HEK293 (cell line): ENCODE measurements at regions not wholly inside any gene's neighbourhood (a gene's known extent, or its start where the extent isn't known, plus 50 kb on each side); places are given as distances from the start of the nearest gene placed in this dataset.

ENCODE experiments used
- CTCF ChIA-PET: fragments of 350-600 bp; formaldehyde crosslinking; extraction: SDS; loops from one replicate; lab custom pipeline; 2021; ENCODE audit warnings: antibody characterized with exemption; lab: Yijun Ruan, JAX
- POLR2A ChIA-PET: fragments of 300-600 bp; formaldehyde crosslinking; extraction: SDS; loops from one replicate; lab custom pipeline; 2020; ENCODE audit warnings: antibody characterized with exemption, inconsistent platforms; lab: Yijun Ruan, JAX
- H3K27ac ChIP-seq: fragments of 200-500 bp; sonication (Bioruptor generic); 2 replicates; pipeline ENCODE4 v1.5.1; 2014; ENCODE audit warnings: low read depth, low read length, control low read depth, inconsistent platforms; ENCODE audit errors: extremely low read depth
- H3K36me3 ChIP-seq, 2 experiments: fragments of 200-500 bp in 1 of 2; sonication (Bioruptor generic) in 1 of 2; 1 replicate in 1 of 2; 2 replicates in 1 of 2; pipeline ENCODE4 v1.5.1; 2014 to 2017; ENCODE audit warnings: inconsistent platforms in 2 of 2, low read length in 2 of 2; ENCODE audit not compliant: control insufficient read depth in 2 of 2, insufficient read depth in 1 of 2
- H3K4me1 ChIP-seq: fragments of 200-500 bp; sonication (Bioruptor generic); 2 replicates; pipeline ENCODE4 v1.5.1; 2014; ENCODE audit warnings: mild to moderate bottlenecking, low read length, inconsistent platforms; ENCODE audit not compliant: control insufficient read depth, insufficient read depth
- H3K4me3 ChIP-seq: 2 replicates; pipeline ENCODE4 v1.5.1; 2011; ENCODE audit warnings: low read depth, mild to moderate bottlenecking, control low read depth, low read length, moderate library complexity
- H3K9me3 ChIP-seq: fragments of 200-500 bp; sonication (Bioruptor generic); 2 replicates; pipeline ENCODE4 v1.5.1; 2014; ENCODE audit warnings: low read depth, low read length, inconsistent platforms; ENCODE audit not compliant: control insufficient read depth, insufficient read depth
- BCL11B ChIP-seq: fragments of 450-650 bp; formaldehyde crosslinking; IDR thresholded peaks from 2 replicates; pipeline ENCODE4 v1.5.1; 2016; ENCODE audit warnings: low read depth, missing biosample characterization, missing genetic modification characterization
- SALL2 ChIP-seq: fragments of 450-650 bp; formaldehyde crosslinking; IDR thresholded peaks from 2 replicates; pipeline ENCODE4 v1.5.0; 2017; ENCODE audit warnings: missing biosample characterization, mild to moderate bottlenecking, missing genetic modification characterization, borderline replicate concordance
- YY1 ChIP-seq: fragments of 450-650 bp; formaldehyde crosslinking; IDR thresholded peaks from 2 replicates; pipeline ENCODE4 v1.5.1; 2018; ENCODE audit warnings: missing biosample characterization, missing genetic modification characterization
- ZFHX2 ChIP-seq: fragments of 450-650 bp; formaldehyde crosslinking; conservative IDR thresholded peaks from 2 replicates; pipeline ENCODE4 v1.5.1; 2016; ENCODE audit warnings: missing biosample characterization, missing genetic modification characterization
- ZNF140 ChIP-seq: fragments of 450-650 bp; formaldehyde crosslinking; IDR thresholded peaks from 2 replicates; pipeline ENCODE4 v1.5.1; 2016; ENCODE audit warnings: missing biosample characterization, missing genetic modification characterization
- ZNF184 ChIP-seq: fragments of 450-650 bp; IDR thresholded peaks from 2 replicates; pipeline ENCODE4 v1.5.1; 2018; ENCODE audit warnings: missing biosample characterization, mild to moderate bottlenecking, missing genetic modification characterization
- ZNF19 ChIP-seq: fragments of 450-650 bp; formaldehyde crosslinking; IDR thresholded peaks from 2 replicates; pipeline ENCODE4; 2016; ENCODE audit warnings: missing biosample characterization, missing genetic modification characterization, low read depth
- ZNF24 ChIP-seq: fragments of 450-650 bp; formaldehyde crosslinking; IDR thresholded peaks from 2 replicates; pipeline ENCODE4 v1.5.1; 2016; ENCODE audit warnings: missing biosample characterization, missing genetic modification characterization
- ZNF266 ChIP-seq: fragments of 450-650 bp; formaldehyde crosslinking; IDR thresholded peaks from 2 replicates; pipeline ENCODE4 v1.5.1; 2016; ENCODE audit warnings: missing biosample characterization, missing genetic modification characterization, low read depth
- ZNF280C ChIP-seq: fragments of 450-650 bp; formaldehyde crosslinking; IDR thresholded peaks from 2 replicates; pipeline ENCODE4 v1.5.1; 2016; ENCODE audit warnings: missing biosample characterization, missing genetic modification characterization
- ZNF518A ChIP-seq: fragments of 450-650 bp; formaldehyde crosslinking; conservative IDR thresholded peaks from 2 replicates; pipeline ENCODE4 v1.5.1; 2016; ENCODE audit warnings: low read depth, missing biosample characterization, missing genetic modification characterization
- ZNF555 ChIP-seq: fragments of 450-650 bp; formaldehyde crosslinking; conservative IDR thresholded peaks from 2 replicates; pipeline ENCODE4 v1.5.1; 2017; ENCODE audit warnings: missing biosample characterization, mild to moderate bottlenecking, missing genetic modification characterization, inconsistent platforms
- ZNF600 ChIP-seq: fragments of 450-650 bp; formaldehyde crosslinking; IDR thresholded peaks from 2 replicates; pipeline ENCODE4 v1.5.1; 2016; ENCODE audit warnings: missing biosample characterization, missing genetic modification characterization
- ZNF677 ChIP-seq: fragments of 450-650 bp; IDR thresholded peaks from 2 replicates; pipeline ENCODE4 v1.5.0; 2018; ENCODE audit warnings: missing biosample characterization, mild to moderate bottlenecking, missing genetic modification characterization, moderate library complexity
- ZNF707 ChIP-seq: fragments of 450-650 bp; formaldehyde crosslinking; IDR thresholded peaks from 2 replicates; pipeline ENCODE4 v1.5.1; 2016; ENCODE audit warnings: missing biosample characterization, missing genetic modification characterization
- ZNF785 ChIP-seq: fragments of 450-650 bp; formaldehyde crosslinking; IDR thresholded peaks from 2 replicates; pipeline ENCODE4 v1.5.1; 2016; ENCODE audit warnings: missing biosample characterization, missing genetic modification characterization
- ZNF830 ChIP-seq: fragments of 450-650 bp; IDR thresholded peaks from 2 replicates; pipeline ENCODE4 v1.5.0; 2018; ENCODE audit warnings: missing biosample characterization, missing genetic modification characterization, low read depth, mild to moderate bottlenecking, moderate library complexity

GRCh38 chr9:71589612-71590011 lies 178.7 kb downstream of the CEMIP2 start:
- H3K4me3 ChIP-seq = no peak overlapping the region
- H3K9me3 ChIP-seq = no peaks in the 10 kb centered on the region
- POLR2A ChIA-PET = no interaction called here
- H3K4me1 ChIP-seq = no peaks in the 10 kb centered on the region
- CTCF ChIA-PET = no interaction called here
- H3K27ac ChIP-seq = no peak overlapping the region
- H3K36me3 ChIP-seq = no peaks in the 10 kb centered on the region
- TF ChIP-seq ZNF555 (tag by site-specific recombination) = no peak

GRCh38 chr9:71587576-71588362 lies 180.5 kb downstream of the CEMIP2 start:
- ChIA-PET CTCF (interaction anchor here (0.6 to 0.9 kb wide), 3 partner anchors 8 to 230 kb away, joined by 3 to 5 read pairs (median 3); no protein-coding TSS in a partner anchor), POLR2A (no interaction called here)
- no peaks in the 10 kb centered on the region for H3K36me3 ChIP-seq
- no peak for TF ChIP-seq ZNF19 (tag by site-specific recombination)
- no peak for TF ChIP-seq ZNF280C (tag by site-specific recombination)
- TF ChIP-seq ZNF266 = no peak
- no peak for TF ChIP-seq ZNF830
- H3K9me3 ChIP-seq = no peaks in the 10 kb centered on the region
- H3K4me1 ChIP-seq = no peaks in the 10 kb centered on the region
- H3K27ac ChIP-seq = no peak overlapping the region
- H3K4me3 ChIP-seq = no peak overlapping the region

- Histone ChIP-seq H3K27ac (no peak overlapping the region), H3K4me1 (no peaks in the 10 kb centered on the region), H3K36me3 (no peaks in the 10 kb centered on the region), H3K4me3 (no peak overlapping the region)
- CTCF ChIA-PET = no interaction called here
- POLR2A ChIA-PET = no interaction called here
- no peak for TF ChIP-seq BCL11B (tag by site-specific recombination)
- TF ChIP-seq ZNF677 (tag by site-specific recombination) = no peak
- TF ChIP-seq ZNF707 (tag by site-specific recombination) = no peak
- no peak for TF ChIP-seq SALL2
- TF ChIP-seq, all 188 proteins: peak for 0
- H3K9me3 ChIP-seq = no peaks in the 10 kb centered on the region
Measured at GRCh38 chr9:71583792-71584191, 184.5 kb downstream of the CEMIP2 start.

GRCh38 chr9:71582347-71582746 lies 186.0 kb downstream of the CEMIP2 start:
- Histone ChIP-seq H3K36me3 (no peaks in the 10 kb centered on the region), H3K4me3 (no peak overlapping the region), H3K27ac (no peak overlapping the region), H3K9me3 (no peaks in the 10 kb centered on the region), H3K4me1 (no peaks in the 10 kb centered on the region)
- POLR2A ChIA-PET = no interaction called here
- CTCF ChIA-PET = interaction anchor here (0.5 kb wide), 1 partner anchor 963 kb away, joined by 3 read pairs; no protein-coding TSS in a partner anchor
- TF ChIP-seq ZNF518A (tag by site-specific recombination) = no peak
- TF ChIP-seq ZNF140 (tag by site-specific recombination) = no peak
- no peak for TF ChIP-seq ZFHX2 (tag by site-specific recombination)
- TF ChIP-seq YY1 (tag by site-specific recombination) = no peak
- no peak for TF ChIP-seq ZNF785 (tag by site-specific recombination)
- TF ChIP-seq ZNF24 = no peak
- no peak for TF ChIP-seq ZNF600
- no peak for TF ChIP-seq ZNF184 (tag by site-specific recombination)
